ENCODE measurements at regions not wholly inside any gene's neighbourhood (a gene's known extent, or its start where the extent isn't known, plus 50 kb on each side); places are given as distances from the start of the nearest gene placed in this dataset.

GRCh38 chr9:1717882-1718281 is 297.3 kb upstream of the SMARCA2 start:
- Histone ChIP-seq H2AFZ (ENCODE audit: low read depth, low read length) (no peak overlapping the region), H3K79me2 (replicated peaks; ENCODE audit: insufficient read depth, low read length) (no peaks in the 10 kb centered on the region), H3K36me3 (ENCODE audit: insufficient read depth, low read length) (no peaks in the 10 kb centered on the region), H3K9me2 (ENCODE audit: insufficient read depth, low read length) (no peaks in the 10 kb centered on the region), H3K4me2 (ENCODE audit: low read length) (no peak overlapping the region), H3F3A (ENCODE audit: insufficient read depth, low read length, poor library complexity, severe bottlenecking) (no peaks in the 10 kb centered on the region), H4K20me1 (ENCODE audit: insufficient read depth) (no peaks in the 10 kb centered on the region), H3K9ac (ENCODE audit: low read length) (no peak overlapping the region), H3K27ac (ENCODE audit: low read length) (no peak overlapping the region), H3K4me3 (ENCODE audit: low read length) (no peak overlapping the region), H3K9me3 (ENCODE audit: low read length) (no peaks in the 10 kb centered on the region), H3K27me3 (ENCODE audit: insufficient read depth, low read depth, low read length) (no peaks in the 10 kb centered on the region)
- no peak for TF ChIP-seq TAF1 (IDR thresholded peaks at IDR 0.05; ENCODE audit: low read depth)
- TF ChIP-seq RAD21 (conservative IDR thresholded peaks at IDR 0.05) = no peak
- TF ChIP-seq POLR2AphosphoS5 (IDR thresholded peaks at IDR 0.05) = no peak
- TF ChIP-seq EP300 (conservative IDR thresholded peaks at IDR 0.05; ENCODE audit: poor library complexity, severe bottlenecking) = no peak
- TF ChIP-seq EZH2 (IDR thresholded peaks at IDR 0.05; ENCODE audit: borderline replicate concordance, insufficient read depth, low read length, poor library complexity, severe bottlenecking) = no peak
- TF ChIP-seq CTCF (IDR thresholded peaks at IDR 0.05; ENCODE audit: poor library complexity, severe bottlenecking) = no peak
- TF ChIP-seq MXI1 (conservative IDR thresholded peaks at IDR 0.05; ENCODE audit: poor library complexity, severe bottlenecking) = no peak
- TF ChIP-seq, protein P1, sequence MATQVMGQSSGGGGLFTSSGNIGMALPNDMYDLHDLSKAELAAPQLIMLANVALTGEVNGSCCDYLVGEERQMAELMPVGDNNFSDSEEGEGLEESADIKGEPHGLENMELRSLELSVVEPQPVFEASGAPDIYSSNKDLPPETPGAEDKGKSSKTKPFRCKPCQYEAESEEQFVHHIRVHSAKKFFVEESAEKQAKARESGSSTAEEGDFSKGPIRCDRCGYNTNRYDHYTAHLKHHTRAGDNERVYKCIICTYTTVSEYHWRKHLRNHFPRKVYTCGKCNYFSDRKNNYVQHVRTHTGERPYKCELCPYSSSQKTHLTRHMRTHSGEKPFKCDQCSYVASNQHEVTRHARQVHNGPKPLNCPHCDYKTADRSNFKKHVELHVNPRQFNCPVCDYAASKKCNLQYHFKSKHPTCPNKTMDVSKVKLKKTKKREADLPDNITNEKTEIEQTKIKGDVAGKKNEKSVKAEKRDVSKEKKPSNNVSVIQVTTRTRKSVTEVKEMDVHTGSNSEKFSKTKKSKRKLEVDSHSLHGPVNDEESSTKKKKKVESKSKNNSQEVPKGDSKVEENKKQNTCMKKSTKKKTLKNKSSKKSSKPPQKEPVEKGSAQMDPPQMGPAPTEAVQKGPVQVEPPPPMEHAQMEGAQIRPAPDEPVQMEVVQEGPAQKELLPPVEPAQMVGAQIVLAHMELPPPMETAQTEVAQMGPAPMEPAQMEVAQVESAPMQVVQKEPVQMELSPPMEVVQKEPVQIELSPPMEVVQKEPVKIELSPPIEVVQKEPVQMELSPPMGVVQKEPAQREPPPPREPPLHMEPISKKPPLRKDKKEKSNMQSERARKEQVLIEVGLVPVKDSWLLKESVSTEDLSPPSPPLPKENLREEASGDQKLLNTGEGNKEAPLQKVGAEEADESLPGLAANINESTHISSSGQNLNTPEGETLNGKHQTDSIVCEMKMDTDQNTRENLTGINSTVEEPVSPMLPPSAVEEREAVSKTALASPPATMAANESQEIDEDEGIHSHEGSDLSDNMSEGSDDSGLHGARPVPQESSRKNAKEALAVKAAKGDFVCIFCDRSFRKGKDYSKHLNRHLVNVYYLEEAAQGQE (IDR thresholded peaks at IDR 0.05; ENCODE audit: borderline replicate concordance) = no peak
- TF ChIP-seq SMC3 (conservative IDR thresholded peaks at IDR 0.05; ENCODE audit: poor library complexity) = no peak

DNA sequence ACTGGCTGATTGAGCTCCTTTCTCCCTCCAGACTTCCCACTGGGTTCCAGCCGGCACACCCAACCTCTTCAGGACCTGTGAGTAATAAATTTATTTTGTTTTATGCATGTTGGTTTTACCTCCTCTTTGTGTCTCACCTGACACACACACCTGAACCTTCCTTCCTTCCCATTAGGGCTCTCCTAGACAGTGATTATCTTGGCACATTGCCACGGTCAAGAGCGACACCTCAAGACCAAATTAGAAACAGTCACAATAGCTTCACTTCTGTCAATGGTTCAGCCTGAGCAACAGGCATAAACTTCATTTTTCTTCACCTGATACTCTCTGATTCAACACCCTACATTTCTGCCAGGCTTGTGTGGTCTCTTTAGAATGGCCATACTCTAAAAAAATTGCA is 296.3 kb upstream of the SMARCA2 start:
- Histone ChIP-seq H3K27ac (ENCODE audit: low read length) (no peak overlapping the region), H3K36me3 (ENCODE audit: insufficient read depth, low read length) (no peaks in the 10 kb centered on the region), H2AFZ (ENCODE audit: low read depth, low read length) (no peak overlapping the region), H3K27me3 (ENCODE audit: insufficient read depth, low read depth, low read length) (no peaks in the 10 kb centered on the region), H3K79me2 (replicated peaks; ENCODE audit: insufficient read depth, low read length) (no peaks in the 10 kb centered on the region), H3F3A (ENCODE audit: insufficient read depth, low read length, poor library complexity, severe bottlenecking) (no peaks in the 10 kb centered on the region), H4K20me1 (ENCODE audit: insufficient read depth) (no peaks in the 10 kb centered on the region), H3K9ac (ENCODE audit: low read length) (no peak overlapping the region), H3K4me2 (ENCODE audit: low read length) (no peak overlapping the region), H3K4me3 (ENCODE audit: low read length) (no peak overlapping the region), H3K9me3 (ENCODE audit: low read length) (no peaks in the 10 kb centered on the region), H3K9me2 (ENCODE audit: insufficient read depth, low read length) (no peaks in the 10 kb centered on the region)
- TF ChIP-seq RAD21 (conservative IDR thresholded peaks at IDR 0.05) = no peak
- TF ChIP-seq CTCF (IDR thresholded peaks at IDR 0.05; ENCODE audit: poor library complexity, severe bottlenecking) = no peak
- TF ChIP-seq MXI1 (conservative IDR thresholded peaks at IDR 0.05; ENCODE audit: poor library complexity, severe bottlenecking) = no peak
- TF ChIP-seq, protein P1 (IDR thresholded peaks at IDR 0.05; ENCODE audit: borderline replicate concordance) = no peak
- TF ChIP-seq EZH2 (IDR thresholded peaks at IDR 0.05; ENCODE audit: borderline replicate concordance, insufficient read depth, low read length, poor library complexity, severe bottlenecking) = no peak
- TF ChIP-seq SMC3 (conservative IDR thresholded peaks at IDR 0.05; ENCODE audit: poor library complexity) = no peak
- no peak for TF ChIP-seq TAF1 (IDR thresholded peaks at IDR 0.05; ENCODE audit: low read depth)
- no peak for TF ChIP-seq POLR2AphosphoS5 (IDR thresholded peaks at IDR 0.05)
- no peak for TF ChIP-seq EP300 (conservative IDR thresholded peaks at IDR 0.05; ENCODE audit: poor library complexity, severe bottlenecking)

All from neural cell (in vitro differentiated cells).